IPS DF 4.7 (cell line): ENCODE measurements at regions not wholly inside any gene's neighbourhood (a gene's known extent, or its start where the extent isn't known, plus 50 kb on each side); places are given as distances from the start of the nearest gene placed in this dataset.
A peak's percentile ranks its signal among the peaks of the same experiment; 100 is the strongest.

ENCODE experiments used
- DNase-seq: peaks from one replicate; pipeline ENCODE4 v3.0.0-alpha.2; 2013; ENCODE audit warnings: low spot score; ENCODE audit errors: extremely low read depth

GRCh38 chr3:16808393-16809107 lies 76.2 kb upstream of the PLCL2 start:
- no peak for DNase-seq

- no peak for DNase-seq
Observed at GRCh38 chr3:16809482-16809881, 75.3 kb upstream of the PLCL2 start.

- DNase-seq, result no peak
Observed at GRCh38 chr3:16809993-16810392, 74.8 kb upstream of the PLCL2 start.

GRCh38 chr3:16810593-16811367 lies 74.0 kb upstream of the PLCL2 start:
- no peak for DNase-seq

DNA sequence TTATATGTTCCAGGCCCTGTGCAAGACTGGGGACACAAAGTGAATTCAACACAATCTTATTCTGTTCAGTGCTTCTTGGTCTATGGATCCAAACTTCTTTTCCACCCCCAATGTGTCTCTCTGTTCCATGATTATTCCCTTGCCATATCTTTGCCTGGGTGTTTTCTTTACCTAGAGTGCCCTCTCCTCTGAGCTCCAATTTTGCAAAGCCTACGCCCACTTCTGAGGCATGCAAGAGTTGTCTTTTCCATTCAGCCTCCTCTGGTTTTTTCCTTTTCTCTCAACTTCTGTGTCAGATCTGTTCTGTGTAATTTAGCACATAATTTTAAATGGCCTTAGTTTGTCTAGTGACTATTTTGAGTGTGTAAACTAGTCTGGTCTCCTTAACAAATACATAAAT lies 72.8 kb upstream of the PLCL2 start:
- no peak for DNase-seq

DNA sequence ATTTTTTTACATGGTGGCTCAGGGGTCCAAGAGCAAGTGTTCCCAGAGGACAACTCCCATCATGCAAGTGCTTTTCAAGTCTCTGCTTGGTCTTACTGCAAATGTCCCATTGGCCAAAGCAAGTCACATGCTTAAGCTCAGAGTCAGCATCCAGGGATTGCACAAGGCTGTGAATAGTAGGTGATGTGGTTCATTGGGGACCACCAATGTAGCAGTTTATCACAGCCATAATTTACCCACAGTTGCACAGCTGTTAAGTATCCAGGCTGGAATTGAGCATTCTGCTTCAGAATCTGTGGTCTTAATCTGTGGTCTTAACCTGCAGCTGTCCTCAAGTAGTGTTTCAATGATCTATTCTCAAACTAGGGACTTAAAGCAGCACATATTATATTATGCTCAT lies 71.4 kb upstream of the PLCL2 start:
- no peak for DNase-seq

DNA sequence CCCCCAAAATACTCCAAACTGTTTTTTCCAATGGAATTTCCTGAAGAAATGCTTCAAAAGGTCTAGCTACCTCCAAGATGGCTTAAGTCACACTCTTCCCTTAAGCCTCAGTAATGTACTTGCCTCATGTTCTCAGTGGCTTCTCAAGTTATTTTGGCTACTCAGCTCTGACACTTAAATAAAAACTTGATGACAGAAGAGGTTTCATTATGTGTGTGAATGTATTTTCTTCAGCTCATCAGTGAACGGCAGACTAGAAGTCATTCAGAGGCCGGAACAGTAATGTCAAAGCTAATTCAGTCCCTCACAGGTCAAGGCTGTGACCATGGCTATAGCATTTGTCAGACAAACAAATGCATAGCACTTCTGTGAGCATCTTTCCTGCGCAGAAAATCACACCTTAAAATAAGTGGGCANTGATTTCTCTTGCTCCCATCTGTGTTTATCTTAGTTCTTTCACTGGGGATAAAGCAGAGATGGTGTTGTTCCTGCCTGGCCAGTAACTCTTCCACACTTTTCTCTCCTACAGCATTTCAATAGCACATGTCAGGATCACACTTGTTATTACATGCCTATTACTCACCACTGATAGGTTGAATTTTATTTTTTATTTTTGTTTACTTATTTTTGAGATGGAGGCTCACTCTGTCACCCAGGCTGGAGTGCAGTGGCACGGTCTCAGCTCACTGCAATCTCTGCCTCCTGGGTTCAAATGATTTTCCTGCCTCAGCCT lies 68.5 kb upstream of the PLCL2 start:
- no peak for DNase-seq

- no peak for DNase-seq
Observed at GRCh38 chr3:16817197-16817596, 67.6 kb upstream of the PLCL2 start.

DNA sequence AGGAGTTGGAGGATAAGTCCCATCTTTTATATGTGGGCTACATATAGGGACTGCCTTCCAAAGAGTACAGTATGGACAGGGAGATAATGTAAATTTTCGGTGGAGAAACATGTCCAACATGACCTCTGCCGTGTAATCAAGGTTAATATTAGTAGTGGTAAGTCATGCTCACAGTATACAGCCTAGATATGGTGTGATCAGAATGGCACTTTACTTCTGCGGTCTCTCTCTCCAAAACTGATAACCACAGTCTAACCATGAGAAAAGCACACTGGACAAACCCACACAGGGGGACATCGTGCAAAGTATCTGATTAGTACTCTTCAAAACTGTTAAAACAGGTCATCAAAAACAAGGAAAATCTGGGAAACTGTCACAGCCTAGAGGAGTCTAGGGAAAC lies 66.6 kb upstream of the PLCL2 start:
- no peak for DNase-seq

GRCh38 chr3:16818945-16819344 lies 65.8 kb upstream of the PLCL2 start:
- no peak for DNase-seq

DNA sequence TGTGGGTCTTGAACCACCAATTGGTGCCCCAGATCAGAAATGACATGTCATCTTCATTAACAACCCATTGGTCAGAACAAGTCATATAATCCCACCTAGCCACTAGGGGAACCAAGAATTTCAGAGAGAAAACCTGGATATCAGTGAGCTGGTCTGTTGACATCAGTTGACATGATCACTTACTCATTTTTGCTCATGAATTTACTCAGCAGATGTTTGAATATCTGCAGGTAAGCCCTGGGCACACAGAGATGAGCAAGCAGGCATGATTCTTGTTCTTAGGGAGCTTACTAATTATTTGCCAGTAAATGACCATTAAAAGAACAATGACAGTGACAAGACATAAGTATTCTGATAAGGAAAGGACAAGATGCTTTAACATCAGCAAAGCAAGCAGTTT lies 64.3 kb upstream of the PLCL2 start:
- DNase-seq, result no peak

- DNase-seq, result no peak
Observed at GRCh38 chr3:16821053-16821452, 63.7 kb upstream of the PLCL2 start.

- no peak for DNase-seq
Observed at GRCh38 chr3:16824081-16824696, 60.6 kb upstream of the PLCL2 start.

DNA sequence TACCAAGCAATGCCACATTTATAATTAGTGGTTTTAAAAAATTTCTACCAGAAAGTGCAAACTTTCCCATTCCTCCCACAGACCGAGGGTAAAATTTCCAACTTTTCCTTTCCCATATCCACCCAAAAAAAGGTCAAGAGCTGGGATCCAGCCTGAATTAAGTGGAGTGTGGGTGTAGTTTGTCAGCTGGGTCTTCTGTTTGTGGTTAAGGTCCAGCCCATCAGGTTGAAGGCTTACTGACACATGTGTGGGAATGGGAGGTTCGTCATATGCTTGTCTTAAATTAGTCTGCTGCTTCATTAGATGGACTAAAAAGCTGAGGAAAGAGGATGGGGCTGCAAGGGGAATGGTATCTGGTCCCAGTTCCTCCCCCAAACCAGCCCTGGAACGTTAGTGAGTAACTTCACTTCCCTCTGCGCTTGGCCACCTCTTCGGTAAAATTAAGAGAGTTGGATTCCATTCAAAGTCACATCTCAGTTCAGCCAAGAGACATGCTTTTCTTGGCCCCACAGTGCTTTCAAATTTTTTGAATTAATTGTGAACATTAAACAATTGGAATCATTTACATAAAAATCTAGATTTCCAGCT lies 59.0 kb upstream of the PLCL2 start:
- DNase-seq, result no peak

DNA sequence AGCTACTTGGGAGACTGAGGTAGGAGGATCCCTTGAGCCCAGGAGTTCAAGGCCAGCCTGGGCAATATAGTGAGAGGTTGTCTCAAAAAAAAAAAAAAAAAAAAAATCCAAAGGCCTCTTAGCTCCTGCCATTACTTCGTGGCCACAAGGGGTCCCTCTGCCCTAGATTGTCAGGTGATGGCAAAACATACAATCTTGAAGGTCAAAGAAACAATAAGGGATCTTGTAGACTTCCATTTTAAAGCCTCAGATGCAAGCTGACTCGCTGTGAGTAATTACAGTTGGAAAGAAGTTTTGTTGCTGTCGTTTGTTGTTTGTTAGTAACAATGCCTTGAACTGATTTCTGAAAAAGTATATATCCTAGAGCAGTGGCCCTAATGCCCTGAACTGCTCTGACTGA lies 55.9 kb upstream of the PLCL2 start:
- DNase-seq, result peak; percentile 38

- no peak for DNase-seq
Observed at GRCh38 chr3:16831846-16832245, 52.9 kb upstream of the PLCL2 start.

DNA sequence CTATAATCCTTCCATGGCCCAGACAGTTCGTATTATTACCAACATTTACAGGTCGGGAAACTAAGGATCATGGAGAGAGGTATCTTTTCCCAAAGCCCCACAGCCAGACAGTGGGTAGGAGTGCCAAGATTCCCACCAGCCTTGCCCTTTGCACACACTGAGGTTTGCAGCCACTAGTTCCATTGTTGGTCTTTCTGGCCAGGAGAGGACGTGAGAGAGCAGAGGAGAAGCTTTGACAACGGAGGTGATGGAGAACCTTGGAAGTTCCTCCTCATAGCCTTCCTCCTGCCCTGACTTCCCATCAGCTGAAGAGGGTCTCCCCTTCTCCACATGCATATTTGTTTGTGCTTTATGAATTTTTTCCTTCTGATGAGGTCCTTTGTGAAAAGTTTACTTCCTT lies 50.5 kb upstream of the PLCL2 start:
- no peak for DNase-seq

DNA sequence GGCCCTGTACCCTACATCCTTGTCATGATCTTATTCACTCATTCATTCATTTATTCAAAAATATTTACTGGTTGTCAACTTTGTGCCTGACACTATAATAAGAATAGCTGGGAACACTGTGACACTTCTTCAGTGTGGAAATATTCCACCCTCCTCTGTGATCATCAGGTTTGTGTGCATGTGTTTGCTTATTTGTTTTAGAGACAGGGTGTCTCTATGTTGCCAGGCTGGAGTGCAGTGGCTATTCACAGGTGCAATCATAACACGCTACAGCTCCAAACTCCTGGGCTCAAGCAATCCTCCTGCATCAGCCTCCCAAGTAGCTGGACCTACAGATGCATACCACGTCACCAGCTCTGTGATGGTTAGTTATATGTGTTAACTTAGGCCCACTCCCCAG lies 50.0 kb upstream of the PLCL2 start:
- DNase-seq, result no peak
